ENCODE measurements at regions not wholly inside any gene's neighbourhood (a gene's known extent, or its start where the extent isn't known, plus 50 kb on each side); places are given as distances from the start of the nearest gene placed in this dataset.

GRCh38 chr3:13762906-13763305 lies 117.0 kb downstream of the WNT7A start:
- Histone ChIP-seq H2AFZ (ENCODE audit: low read depth, low read length) (no peak overlapping the region), H3K27me3 (ENCODE audit: insufficient read depth, low read depth, low read length) (no peaks in the 10 kb centered on the region), H4K20me1 (ENCODE audit: insufficient read depth) (no peaks in the 10 kb centered on the region), H3K36me3 (ENCODE audit: insufficient read depth, low read length) (no peaks in the 10 kb centered on the region), H3K27ac (ENCODE audit: low read length) (no peak overlapping the region), H3K9ac (ENCODE audit: low read length) (no peak overlapping the region), H3K4me3 (ENCODE audit: low read length) (no peak overlapping the region), H3F3A (ENCODE audit: insufficient read depth, low read length, poor library complexity, severe bottlenecking) (no peaks in the 10 kb centered on the region), H3K9me3 (ENCODE audit: low read length) (no peaks in the 10 kb centered on the region), H3K9me2 (ENCODE audit: insufficient read depth, low read length) (no peaks in the 10 kb centered on the region), H3K79me2 (replicated peaks; ENCODE audit: insufficient read depth, low read length) (no peaks in the 10 kb centered on the region), H3K4me2 (ENCODE audit: low read length) (no peak overlapping the region)
- TF ChIP-seq TAF1 (IDR thresholded peaks at IDR 0.05; ENCODE audit: low read depth) (no peak), CTCF (IDR thresholded peaks at IDR 0.05; ENCODE audit: poor library complexity, severe bottlenecking) (no peak), SMC3 (conservative IDR thresholded peaks at IDR 0.05; ENCODE audit: poor library complexity) (no peak), EZH2 (IDR thresholded peaks at IDR 0.05; ENCODE audit: borderline replicate concordance, insufficient read depth, low read length, poor library complexity, severe bottlenecking) (no peak), REST (IDR thresholded peaks at IDR 0.05; ENCODE audit: borderline replicate concordance) (no peak), RAD21 (conservative IDR thresholded peaks at IDR 0.05) (no peak), POLR2AphosphoS5 (IDR thresholded peaks at IDR 0.05) (no peak), MXI1 (conservative IDR thresholded peaks at IDR 0.05; ENCODE audit: poor library complexity, severe bottlenecking) (no peak), EP300 (conservative IDR thresholded peaks at IDR 0.05; ENCODE audit: poor library complexity, severe bottlenecking) (no peak)

DNA sequence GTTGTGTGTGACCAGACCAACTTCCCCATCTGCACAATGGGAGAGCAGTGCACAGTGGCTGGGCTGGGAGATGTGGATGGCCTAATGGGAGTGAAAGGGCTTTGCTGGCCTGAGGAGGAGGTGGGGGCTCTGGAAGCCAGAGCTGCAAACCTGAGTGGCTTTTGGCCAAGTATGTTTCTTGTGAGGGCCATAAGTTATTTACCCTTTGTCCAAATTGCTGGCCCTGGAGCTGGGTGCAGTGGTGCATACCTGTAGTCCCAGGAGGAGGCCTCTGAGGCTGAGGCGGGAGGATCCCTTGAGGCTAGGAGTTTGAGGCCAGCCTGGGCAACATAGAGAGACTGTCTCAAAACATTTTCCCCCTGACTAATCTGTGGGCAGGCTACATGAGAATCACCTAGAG lies 129.1 kb downstream of the WNT7A start:
- Histone ChIP-seq H3K27ac (ENCODE audit: low read length) (no peak overlapping the region), H3K36me3 (ENCODE audit: insufficient read depth, low read length) (no peaks in the 10 kb centered on the region), H3F3A (ENCODE audit: insufficient read depth, low read length, poor library complexity, severe bottlenecking) (peaks cover 4% of the 10 kb centered on the region), H3K4me3 (ENCODE audit: low read length) (no peak overlapping the region), H4K20me1 (ENCODE audit: insufficient read depth) (no peaks in the 10 kb centered on the region), H3K9me3 (ENCODE audit: low read length) (no peaks in the 10 kb centered on the region), H3K4me2 (ENCODE audit: low read length) (no peak overlapping the region), H3K9ac (ENCODE audit: low read length) (no peak overlapping the region), H2AFZ (ENCODE audit: low read depth, low read length) (no peak overlapping the region), H3K27me3 (ENCODE audit: insufficient read depth, low read depth, low read length) (no peaks in the 10 kb centered on the region), H3K9me2 (ENCODE audit: insufficient read depth, low read length) (no peaks in the 10 kb centered on the region), H3K79me2 (replicated peaks; ENCODE audit: insufficient read depth, low read length) (no peaks in the 10 kb centered on the region)
- TF ChIP-seq CTCF (IDR thresholded peaks at IDR 0.05; ENCODE audit: poor library complexity, severe bottlenecking) (no peak), MXI1 (conservative IDR thresholded peaks at IDR 0.05; ENCODE audit: poor library complexity, severe bottlenecking) (no peak), EZH2 (IDR thresholded peaks at IDR 0.05; ENCODE audit: borderline replicate concordance, insufficient read depth, low read length, poor library complexity, severe bottlenecking) (no peak), RAD21 (conservative IDR thresholded peaks at IDR 0.05) (no peak), TAF1 (IDR thresholded peaks at IDR 0.05; ENCODE audit: low read depth) (no peak), EP300 (conservative IDR thresholded peaks at IDR 0.05; ENCODE audit: poor library complexity, severe bottlenecking) (no peak), SMC3 (conservative IDR thresholded peaks at IDR 0.05; ENCODE audit: poor library complexity) (no peak), POLR2AphosphoS5 (IDR thresholded peaks at IDR 0.05) (no peak), REST (IDR thresholded peaks at IDR 0.05; ENCODE audit: borderline replicate concordance) (no peak)

All from neural cell (in vitro differentiated cells).